ENCODE measurements at regions not wholly inside any gene's neighbourhood (a gene's known extent, or its start where the extent isn't known, plus 50 kb on each side); places are given as distances from the start of the nearest gene placed in this dataset.
"Not testable (repeated sequence)": the region's sequence is repeated elsewhere in the genome, so short reads cannot be mapped to it uniquely, and the experiment has no call there.

DNA sequence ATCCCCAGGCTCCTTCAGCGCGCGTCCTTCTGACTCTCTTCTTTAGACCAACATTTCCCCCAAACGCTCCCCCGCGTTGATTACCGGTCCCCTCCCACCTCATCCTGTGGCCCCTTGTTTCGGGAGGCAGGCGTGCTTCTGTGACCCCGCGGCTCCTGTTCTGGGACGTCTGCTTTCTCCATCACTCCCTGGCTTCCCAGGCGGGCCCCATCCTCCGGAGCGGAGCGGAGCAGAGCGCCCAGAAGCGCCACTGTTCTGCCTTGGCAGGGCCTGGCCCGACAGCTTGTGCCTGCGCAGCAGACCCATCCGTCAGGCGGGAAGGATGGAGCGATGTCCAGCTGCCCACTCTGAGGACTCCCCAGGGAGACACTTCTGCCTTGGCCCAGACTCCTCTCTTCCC, 1689.8 kb upstream of the DEFB115 start:
- TF ChIP-seq, protein P1, sequence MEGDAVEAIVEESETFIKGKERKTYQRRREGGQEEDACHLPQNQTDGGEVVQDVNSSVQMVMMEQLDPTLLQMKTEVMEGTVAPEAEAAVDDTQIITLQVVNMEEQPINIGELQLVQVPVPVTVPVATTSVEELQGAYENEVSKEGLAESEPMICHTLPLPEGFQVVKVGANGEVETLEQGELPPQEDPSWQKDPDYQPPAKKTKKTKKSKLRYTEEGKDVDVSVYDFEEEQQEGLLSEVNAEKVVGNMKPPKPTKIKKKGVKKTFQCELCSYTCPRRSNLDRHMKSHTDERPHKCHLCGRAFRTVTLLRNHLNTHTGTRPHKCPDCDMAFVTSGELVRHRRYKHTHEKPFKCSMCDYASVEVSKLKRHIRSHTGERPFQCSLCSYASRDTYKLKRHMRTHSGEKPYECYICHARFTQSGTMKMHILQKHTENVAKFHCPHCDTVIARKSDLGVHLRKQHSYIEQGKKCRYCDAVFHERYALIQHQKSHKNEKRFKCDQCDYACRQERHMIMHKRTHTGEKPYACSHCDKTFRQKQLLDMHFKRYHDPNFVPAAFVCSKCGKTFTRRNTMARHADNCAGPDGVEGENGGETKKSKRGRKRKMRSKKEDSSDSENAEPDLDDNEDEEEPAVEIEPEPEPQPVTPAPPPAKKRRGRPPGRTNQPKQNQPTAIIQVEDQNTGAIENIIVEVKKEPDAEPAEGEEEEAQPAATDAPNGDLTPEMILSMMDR (IDR thresholded peaks at IDR 0.05) = not testable (repeated sequence)
- not testable (repeated sequence) for TF ChIP-seq POLR2A (IDR thresholded peaks at IDR 0.05)

All from uterus (tissue), 2 donors.